ENCODE measurements at regions not wholly inside any gene's neighbourhood (a gene's known extent, or its start where the extent isn't known, plus 50 kb on each side); places are given as distances from the start of the nearest gene placed in this dataset.

DNA sequence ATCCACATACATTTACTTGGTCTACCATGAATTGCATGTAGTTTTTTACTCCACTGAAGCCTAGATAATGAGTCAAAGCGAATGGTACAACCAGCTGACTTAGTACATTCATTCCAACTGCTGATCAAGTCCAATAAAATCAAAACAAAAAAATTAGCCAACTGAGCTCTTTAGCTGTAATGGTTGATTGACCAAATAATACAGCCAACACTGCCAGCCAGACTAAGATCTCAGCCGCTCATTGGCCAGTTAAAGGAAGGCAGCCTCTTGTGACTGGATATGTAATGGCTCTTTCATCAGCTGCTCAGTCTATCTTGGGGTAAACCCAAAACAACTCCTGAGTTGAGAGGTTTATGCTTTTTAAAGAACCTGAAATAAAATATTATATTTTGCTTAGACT, 204.3 kb upstream of the RSPO3 start:
- Histone ChIP-seq H2BK120ac (ENCODE audit: low read depth, low read length, poor library complexity, severe bottlenecking) (no peak overlapping the region), H3K4ac (ENCODE audit: low read depth, low read length) (no peak overlapping the region), H4K8ac (replicated peaks; ENCODE audit: insufficient read length, low read depth, low read length) (no peak overlapping the region), H3K27me3 (ENCODE audit: insufficient read depth, low read length) (no peaks in the 10 kb centered on the region), H4K5ac (ENCODE audit: insufficient read length, low read depth, low read length) (no peak overlapping the region), H3K23me2 (ENCODE audit: insufficient read length, low read depth, low read length, poor library complexity, severe bottlenecking) (no peaks in the 10 kb centered on the region), H3T11ph (ENCODE audit: low read length) (no peak overlapping the region), H3K79me2 (ENCODE audit: insufficient read depth, low read length) (no peaks in the 10 kb centered on the region), H3K9ac (ENCODE audit: extremely low read depth, insufficient read length, low read length) (no peak overlapping the region), H2BK20ac (ENCODE audit: low read depth, low read length, poor library complexity, severe bottlenecking) (no peak overlapping the region), H3K4me2 (ENCODE audit: insufficient read depth, insufficient read length, low read length) (no peak overlapping the region), H3K79me1 (ENCODE audit: insufficient read depth, low read depth, low read length, poor library complexity, severe bottlenecking) (no peaks in the 10 kb centered on the region), H4K20me1 (ENCODE audit: control insufficient read depth, insufficient read depth, insufficient read length) (no peaks in the 10 kb centered on the region), H2BK12ac (ENCODE audit: insufficient read length, low read depth, low read length) (no peak overlapping the region), H4K91ac (ENCODE audit: insufficient read length, low read depth, low read length) (no peak overlapping the region), H3K23ac (ENCODE audit: insufficient read length, low read depth, low read length) (no peak overlapping the region), H3K4me1 (ENCODE audit: insufficient read depth, low read length) (no peaks in the 10 kb centered on the region; the same call in 1 of the 2 replicates), H3K14ac (ENCODE audit: insufficient read depth, low read length) (no peak overlapping the region), H3K56ac (ENCODE audit: insufficient read length, low read depth, low read length) (no peak overlapping the region), H3K27ac (ENCODE audit: insufficient read length, low read depth, low read length) (no peak overlapping the region), H2AFZ (ENCODE audit: low read length) (no peak overlapping the region), H3K18ac (ENCODE audit: insufficient read length, low read depth, low read length) (no peak overlapping the region), H2BK15ac (ENCODE audit: low read depth, low read length) (no peak overlapping the region), H3K9me3 (ENCODE audit: control insufficient read depth, low read depth, low read length) (no peaks in the 10 kb centered on the region), H2AK5ac (ENCODE audit: insufficient read length, low read length) (no peak overlapping the region), H2BK5ac (ENCODE audit: insufficient read length, low read length) (no peak overlapping the region)
- TF ChIP-seq, protein P1, sequence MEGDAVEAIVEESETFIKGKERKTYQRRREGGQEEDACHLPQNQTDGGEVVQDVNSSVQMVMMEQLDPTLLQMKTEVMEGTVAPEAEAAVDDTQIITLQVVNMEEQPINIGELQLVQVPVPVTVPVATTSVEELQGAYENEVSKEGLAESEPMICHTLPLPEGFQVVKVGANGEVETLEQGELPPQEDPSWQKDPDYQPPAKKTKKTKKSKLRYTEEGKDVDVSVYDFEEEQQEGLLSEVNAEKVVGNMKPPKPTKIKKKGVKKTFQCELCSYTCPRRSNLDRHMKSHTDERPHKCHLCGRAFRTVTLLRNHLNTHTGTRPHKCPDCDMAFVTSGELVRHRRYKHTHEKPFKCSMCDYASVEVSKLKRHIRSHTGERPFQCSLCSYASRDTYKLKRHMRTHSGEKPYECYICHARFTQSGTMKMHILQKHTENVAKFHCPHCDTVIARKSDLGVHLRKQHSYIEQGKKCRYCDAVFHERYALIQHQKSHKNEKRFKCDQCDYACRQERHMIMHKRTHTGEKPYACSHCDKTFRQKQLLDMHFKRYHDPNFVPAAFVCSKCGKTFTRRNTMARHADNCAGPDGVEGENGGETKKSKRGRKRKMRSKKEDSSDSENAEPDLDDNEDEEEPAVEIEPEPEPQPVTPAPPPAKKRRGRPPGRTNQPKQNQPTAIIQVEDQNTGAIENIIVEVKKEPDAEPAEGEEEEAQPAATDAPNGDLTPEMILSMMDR (conservative IDR thresholded peaks at IDR 0.05) = no peak
- Mint-ChIP-seq H3K27ac (no peak overlapping the region), H3K36me3 (ENCODE audit: insufficient read depth in 1 of 3, low read depth in 3 of 3) (no peaks in the 10 kb centered on the region), H3K4me1 (peaks cover 4 to 5% of the 10 kb centered on the region in 2 experiments; a peak in 1 of 4 replicates), H3K4me3 (no peak overlapping the region), H3K9me3 (peaks cover 0 to 2% of the 10 kb centered on the region in 2 experiments; a peak in 1 of 5 replicates), H3K27me3 (ENCODE audit: low read depth) (no peaks in the 10 kb centered on the region)
- DNase-seq = no peak
- WGBS (ENCODE audit: extremely low coverage, insufficient read length, low lambda C conversion rate) = no CpG with 5 or more reads among the region's 2 CpGs

Data from H9 (cell line).